ENCODE measurements at regions not wholly inside any gene's neighbourhood (a gene's known extent, or its start where the extent isn't known, plus 50 kb on each side); places are given as distances from the start of the nearest gene placed in this dataset.

- no peaks in the 10 kb centered on the region for H3K36me3 Mint-ChIP-seq (ENCODE audit: insufficient read depth, unreplicated experiment)
- no peaks in the 10 kb centered on the region for H3K4me1 Mint-ChIP-seq (ENCODE audit: low read depth, unreplicated experiment)
- no peaks in the 10 kb centered on the region for H3K9me3 ChIP-seq
- TF ChIP-seq, protein P1, sequence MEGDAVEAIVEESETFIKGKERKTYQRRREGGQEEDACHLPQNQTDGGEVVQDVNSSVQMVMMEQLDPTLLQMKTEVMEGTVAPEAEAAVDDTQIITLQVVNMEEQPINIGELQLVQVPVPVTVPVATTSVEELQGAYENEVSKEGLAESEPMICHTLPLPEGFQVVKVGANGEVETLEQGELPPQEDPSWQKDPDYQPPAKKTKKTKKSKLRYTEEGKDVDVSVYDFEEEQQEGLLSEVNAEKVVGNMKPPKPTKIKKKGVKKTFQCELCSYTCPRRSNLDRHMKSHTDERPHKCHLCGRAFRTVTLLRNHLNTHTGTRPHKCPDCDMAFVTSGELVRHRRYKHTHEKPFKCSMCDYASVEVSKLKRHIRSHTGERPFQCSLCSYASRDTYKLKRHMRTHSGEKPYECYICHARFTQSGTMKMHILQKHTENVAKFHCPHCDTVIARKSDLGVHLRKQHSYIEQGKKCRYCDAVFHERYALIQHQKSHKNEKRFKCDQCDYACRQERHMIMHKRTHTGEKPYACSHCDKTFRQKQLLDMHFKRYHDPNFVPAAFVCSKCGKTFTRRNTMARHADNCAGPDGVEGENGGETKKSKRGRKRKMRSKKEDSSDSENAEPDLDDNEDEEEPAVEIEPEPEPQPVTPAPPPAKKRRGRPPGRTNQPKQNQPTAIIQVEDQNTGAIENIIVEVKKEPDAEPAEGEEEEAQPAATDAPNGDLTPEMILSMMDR (IDR thresholded peaks at IDR 0.05; ENCODE audit: insufficient read depth in 1 of 2, low read depth in 1 of 2, low read length in 1 of 2, severe bottlenecking in 1 of 2, unreplicated experiment in 1 of 2): no peak
- CTCF ChIA-PET: interaction anchor here (0.8 kb wide), 1 partner anchor 1315 kb away, joined by 3 read pairs; no protein-coding TSS in a partner anchor
- no peaks in the 10 kb centered on the region for H3K27me3 Mint-ChIP-seq (ENCODE audit: insufficient read depth, unreplicated experiment)
- H3K36me3 ChIP-seq (ENCODE audit: control insufficient read depth, insufficient read depth, low read length): no peaks in the 10 kb centered on the region
- BruUV-seq (replicated peaks): no TSS peak
- H3K27me3 ChIP-seq (replicated peaks; ENCODE audit: control insufficient read depth, insufficient read depth, low read length): no peaks in the 10 kb centered on the region
- peaks cover 15% of the 10 kb centered on the region for H3K4me1 ChIP-seq
- POLR2A ChIA-PET: no interaction called here
- no peak overlapping the region for H3K4me3 ChIP-seq (ENCODE audit: low read depth, low read length)
- intact Hi-C loops (cut with micrococcal nuclease; ENCODE audit: unreplicated experiment): no loop called here
- DNase-seq: no peak
- H3K9me3 Mint-ChIP-seq (ENCODE audit: unreplicated experiment): no peaks in the 10 kb centered on the region
- no peak overlapping the region for H3K4me3 Mint-ChIP-seq (ENCODE audit: unreplicated experiment)
- H3K27ac Mint-ChIP-seq (ENCODE audit: unreplicated experiment): no peak overlapping the region
Observed at GRCh38 chr4:171378323-171378722, 434.9 kb upstream of the GALNTL6 start.

DNA sequence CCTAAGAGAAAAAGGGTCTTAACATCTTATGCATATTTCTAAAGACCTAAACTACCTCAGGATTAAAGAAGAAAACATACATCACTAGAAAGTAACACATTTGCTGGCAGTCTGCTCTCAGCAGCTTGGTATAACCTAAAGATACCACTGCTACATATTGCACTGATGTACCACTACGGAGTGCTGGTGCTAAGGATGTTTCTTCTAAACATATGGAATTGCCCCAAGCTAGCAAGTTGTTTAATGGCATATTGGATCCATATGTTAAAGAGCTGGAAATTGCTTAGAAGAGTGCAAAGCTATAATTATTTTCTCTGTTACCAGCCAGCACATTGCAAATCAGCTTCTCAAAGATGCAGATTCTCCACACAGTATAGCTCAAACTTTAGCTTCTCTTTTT lies 436.5 kb upstream of the GALNTL6 start:
- POLR2A ChIA-PET: no interaction called here
- no peaks in the 10 kb centered on the region for H3K4me1 Mint-ChIP-seq (ENCODE audit: low read depth, unreplicated experiment)
- H3K4me3 ChIP-seq (ENCODE audit: low read depth, low read length): no peak overlapping the region
- H3K27me3 Mint-ChIP-seq (ENCODE audit: insufficient read depth, unreplicated experiment): no peaks in the 10 kb centered on the region
- H3K27me3 ChIP-seq (replicated peaks; ENCODE audit: control insufficient read depth, insufficient read depth, low read length): no peaks in the 10 kb centered on the region
- no peak overlapping the region for H3K4me3 Mint-ChIP-seq (ENCODE audit: unreplicated experiment)
- no TSS peak for BruUV-seq (replicated peaks)
- H3K9me3 ChIP-seq: no peaks in the 10 kb centered on the region
- H3K36me3 Mint-ChIP-seq (ENCODE audit: insufficient read depth, unreplicated experiment): no peaks in the 10 kb centered on the region
- H3K9me3 Mint-ChIP-seq (ENCODE audit: unreplicated experiment): no peaks in the 10 kb centered on the region
- intact Hi-C loops (cut with micrococcal nuclease; ENCODE audit: unreplicated experiment): no loop called here
- CTCF ChIA-PET: no interaction called here
- peaks cover 15% of the 10 kb centered on the region for H3K4me1 ChIP-seq
- TF ChIP-seq, protein P1 (IDR thresholded peaks at IDR 0.05; ENCODE audit: insufficient read depth in 1 of 2, low read depth in 1 of 2, low read length in 1 of 2, severe bottlenecking in 1 of 2, unreplicated experiment in 1 of 2): no peak
- no peak overlapping the region for H3K27ac Mint-ChIP-seq (ENCODE audit: unreplicated experiment)
- H3K36me3 ChIP-seq (ENCODE audit: control insufficient read depth, insufficient read depth, low read length): no peaks in the 10 kb centered on the region
- DNase-seq: no peak

DNA sequence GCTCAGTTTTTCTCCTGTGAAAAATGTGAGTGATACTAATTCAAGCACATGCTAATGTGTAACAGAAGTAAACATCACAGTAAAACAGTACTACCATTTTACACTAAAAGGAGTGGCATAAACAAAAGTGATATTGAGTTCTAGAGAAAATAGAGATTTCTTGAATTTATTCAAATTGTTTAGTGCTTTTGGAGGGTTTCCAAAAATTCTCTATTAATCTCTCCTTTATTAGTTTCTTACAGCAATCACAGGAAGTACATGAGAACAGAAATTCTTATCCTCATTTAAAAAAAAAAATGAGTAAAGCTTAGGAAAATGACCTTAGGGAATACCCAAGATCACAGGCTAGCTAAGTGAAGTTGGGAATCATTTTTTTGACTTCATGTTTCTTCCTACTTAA lies 459.7 kb upstream of the GALNTL6 start:
- intact Hi-C loops (cut with micrococcal nuclease; ENCODE audit: unreplicated experiment): no loop called here
- ChIA-PET POLR2A (no interaction called here), CTCF (no interaction called here)
- H3K9me3 ChIP-seq: no peaks in the 10 kb centered on the region
- no peak overlapping the region for H3K4me3 Mint-ChIP-seq (ENCODE audit: unreplicated experiment)
- no peaks in the 10 kb centered on the region for H3K9me3 Mint-ChIP-seq (ENCODE audit: unreplicated experiment)
- no peak overlapping the region for H3K27ac Mint-ChIP-seq (ENCODE audit: unreplicated experiment)
- H3K4me1 ChIP-seq: no peaks in the 10 kb centered on the region
- BruUV-seq (replicated peaks): no TSS peak
- no peak overlapping the region for H3K4me3 ChIP-seq (ENCODE audit: low read depth, low read length)
- TF ChIP-seq, protein P1 (IDR thresholded peaks at IDR 0.05; ENCODE audit: insufficient read depth in 1 of 2, low read depth in 1 of 2, low read length in 1 of 2, severe bottlenecking in 1 of 2, unreplicated experiment in 1 of 2): no peak
- H3K36me3 ChIP-seq (ENCODE audit: control insufficient read depth, insufficient read depth, low read length): no peaks in the 10 kb centered on the region
- no peaks in the 10 kb centered on the region for H3K36me3 Mint-ChIP-seq (ENCODE audit: insufficient read depth, unreplicated experiment)
- DNase-seq: no peak
- H3K27me3 Mint-ChIP-seq (ENCODE audit: insufficient read depth, unreplicated experiment): no peaks in the 10 kb centered on the region
- H3K4me1 Mint-ChIP-seq (ENCODE audit: low read depth, unreplicated experiment): no peaks in the 10 kb centered on the region
- H3K27me3 ChIP-seq (replicated peaks; ENCODE audit: control insufficient read depth, insufficient read depth, low read length): no peaks in the 10 kb centered on the region
